ENCODE measurements at regions not wholly inside any gene's neighbourhood (a gene's known extent, or its start where the extent isn't known, plus 50 kb on each side); places are given as distances from the start of the nearest gene placed in this dataset.
A peak's percentile ranks its signal among the peaks of the same experiment; 100 is the strongest.

GRCh38 chr12:124399622-124400021 lies 104.7 kb downstream of the RFLNA start (continued):
- TF ChIP-seq SMAD1 (IDR thresholded peaks at IDR 0.05; ENCODE audit: low read depth, partially characterized antibody): no peak
- TF ChIP-seq NR2C2 (IDR thresholded peaks at IDR 0.05; ENCODE audit: borderline replicate concordance, control insufficient read depth, insufficient read length, low read depth): no peak
- no peak for TF ChIP-seq ZNF622 (IDR thresholded peaks at IDR 0.05)
- TF ChIP-seq GABPA (IDR thresholded peaks at IDR 0.05; ENCODE audit: low read depth): no peak
- TF ChIP-seq USF1 (IDR thresholded peaks at IDR 0.05; ENCODE audit: borderline replicate concordance, extremely low read length, insufficient read depth, low read depth, low read length): no peak
- TF ChIP-seq RUNX3 (IDR thresholded peaks at IDR 0.05; ENCODE audit: low read length): 0 out of 2 replicates have a peak, but pooled peaks have one; percentile 14
- no peak for TF ChIP-seq JUNB (IDR thresholded peaks at IDR 0.05)
- TF ChIP-seq PKNOX1 (IDR thresholded peaks at IDR 0.05): peak; percentile 60; the same call in 1 of the 2 replicates
- no peak for TF ChIP-seq FOXM1 (IDR thresholded peaks at IDR 0.05; ENCODE audit: low read depth, low read length)
- no peak for TF ChIP-seq KAT2A (conservative IDR thresholded peaks at IDR 0.05; ENCODE audit: control insufficient read depth, low read depth, low read length)
- TF ChIP-seq RAD21 (IDR thresholded peaks at IDR 0.05; ENCODE audit: insufficient read depth, low read depth, low read length): peak; percentile 44
- TF ChIP-seq ZNF384 (IDR thresholded peaks at IDR 0.05; ENCODE audit: borderline replicate concordance, low read depth, low read length): peak; percentile 62
- TF ChIP-seq NKRF (conservative IDR thresholded peaks at IDR 0.05): no peak
- TF ChIP-seq CBX3 (IDR thresholded peaks at IDR 0.05; ENCODE audit: borderline replicate concordance, low read depth): no peak

All from GM12878 (cell line).